MG63 (cell line): ENCODE measurements at regions not wholly inside any gene's neighbourhood (a gene's known extent, or its start where the extent isn't known, plus 50 kb on each side); places are given as distances from the start of the nearest gene placed in this dataset.
A peak's percentile ranks its signal among the peaks of the same experiment; 100 is the strongest.

Experiments
- DNase-seq: peaks from one replicate; pipeline ENCODE4 v3.0.0-alpha.2; 2020
- H3K27me3 ChIP-seq: fragments of 250-450 bp; sonication (Bioruptor Pico); 2 replicates; pipeline ENCODE4 v1.5.1; 2020; ENCODE audit warnings: mild to moderate bottlenecking, moderate library complexity
- H3K36me3 ChIP-seq: fragments of 250-450 bp; sonication (Bioruptor Pico); 2 replicates; pipeline ENCODE4 v1.5.1; 2020; ENCODE audit warnings: mild to moderate bottlenecking, moderate library complexity
- H3K4me3 ChIP-seq: fragments of 250-450 bp; sonication (Bioruptor Pico); 2 replicates; pipeline ENCODE4 v1.5.1; 2020; ENCODE audit warnings: mild to moderate bottlenecking, moderate library complexity
- H3K9me3 ChIP-seq: fragments of 250-450 bp; sonication (Bioruptor Pico); 2 replicates; pipeline ENCODE4 v1.5.1; 2020; ENCODE audit warnings: mild to moderate bottlenecking, moderate library complexity

DNA sequence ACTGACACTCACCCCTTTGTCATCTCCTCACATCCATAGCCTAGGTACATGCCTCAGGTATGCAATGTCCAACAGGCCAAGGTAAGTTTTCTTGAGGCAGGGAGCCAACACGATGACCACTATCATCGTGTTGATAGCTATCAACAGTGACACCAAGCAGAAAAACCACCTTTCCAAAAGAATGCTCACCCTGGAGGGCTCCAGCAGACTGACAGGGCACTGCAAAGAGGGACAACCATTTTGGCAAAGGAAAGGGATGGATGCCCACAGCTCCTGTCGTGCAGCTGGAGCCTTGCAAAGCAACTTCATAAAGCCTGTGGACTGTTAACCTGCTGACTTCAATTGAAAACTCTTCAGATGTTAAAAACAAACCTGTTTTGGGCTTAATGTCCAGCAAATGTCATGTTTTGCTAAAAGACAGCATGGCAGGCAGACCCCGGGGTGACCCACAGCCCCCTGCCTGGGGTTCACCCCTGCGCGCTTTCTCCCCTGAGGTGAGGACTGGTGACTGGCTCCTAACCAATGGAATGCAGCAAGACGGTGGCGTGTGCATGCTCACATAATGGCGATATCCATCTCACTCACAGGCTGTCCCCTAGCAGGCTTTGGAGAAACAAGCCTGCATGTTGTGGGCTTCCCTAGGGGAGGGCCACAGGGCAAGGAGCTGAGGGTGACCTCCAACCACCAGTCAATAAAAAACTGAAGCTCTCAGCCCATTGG is 293.8 kb downstream of the TCERG1L start:
- no peaks in the 10 kb centered on the region for H3K36me3 ChIP-seq
- H3K4me3 ChIP-seq: no peak overlapping the region
- no peaks in the 10 kb centered on the region for H3K27me3 ChIP-seq
- no peak for DNase-seq
- no peaks in the 10 kb centered on the region for H3K9me3 ChIP-seq

DNA sequence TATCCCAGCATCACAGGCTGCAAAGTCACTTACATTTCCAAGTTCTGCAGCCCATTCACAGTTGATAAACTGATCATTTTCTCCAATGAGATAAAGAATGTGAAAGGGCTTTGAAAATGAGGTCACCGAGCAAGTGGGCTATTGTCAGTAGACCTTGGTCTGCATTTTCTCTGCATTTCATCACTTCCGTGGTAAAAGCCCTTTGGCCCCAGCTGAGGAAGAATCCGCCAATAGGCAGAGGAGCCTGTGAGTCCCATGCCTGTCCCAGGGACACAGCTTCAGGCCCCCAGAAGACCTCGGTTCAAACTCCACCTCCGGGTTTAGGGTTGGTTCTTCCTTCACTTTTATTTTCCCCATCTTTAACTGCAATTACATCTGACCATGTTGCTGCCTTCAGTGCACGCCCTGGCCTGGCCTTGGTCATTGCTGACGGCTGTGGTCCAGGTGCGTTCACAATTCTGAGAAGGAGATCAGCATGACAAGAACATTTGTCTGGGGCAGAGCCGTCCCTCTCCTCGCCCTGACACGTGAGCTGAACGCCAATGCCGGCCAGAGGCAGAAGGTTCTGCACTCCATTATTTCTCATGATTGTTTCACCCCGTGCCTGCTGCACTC is 292.5 kb downstream of the TCERG1L start:
- no peaks in the 10 kb centered on the region for H3K9me3 ChIP-seq

DNA sequence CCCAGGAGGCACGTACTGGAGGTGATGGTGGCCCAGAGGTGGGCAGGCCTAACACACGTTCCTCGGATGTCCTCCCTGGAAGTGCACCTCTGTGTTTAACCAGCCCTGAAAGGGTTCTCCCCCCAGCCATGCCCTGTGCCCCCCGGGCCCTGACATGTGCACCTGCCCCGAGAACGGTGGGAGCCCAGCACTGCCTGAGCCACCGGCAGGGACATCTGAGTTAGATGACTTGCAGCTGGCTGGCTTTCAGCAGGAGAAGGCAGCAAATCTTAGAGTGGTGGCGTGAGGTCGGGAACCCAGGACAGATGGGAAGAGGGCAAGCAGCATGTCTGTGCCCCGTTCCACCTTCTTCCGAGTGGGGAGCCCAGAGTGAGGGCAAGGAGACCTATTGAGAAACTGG is 291.8 kb downstream of the TCERG1L start:
- Histone ChIP-seq H3K4me3 (no peak overlapping the region), H3K9me3 (no peaks in the 10 kb centered on the region), H3K36me3 (no peaks in the 10 kb centered on the region), H3K27me3 (no peaks in the 10 kb centered on the region)
- no peak for DNase-seq

More for the DNA sequence above, 292.5 kb downstream of the TCERG1L start:
- no peak for DNase-seq
- no peaks in the 10 kb centered on the region for H3K36me3 ChIP-seq
- no peak overlapping the region for H3K4me3 ChIP-seq
- H3K27me3 ChIP-seq: no peaks in the 10 kb centered on the region

DNA sequence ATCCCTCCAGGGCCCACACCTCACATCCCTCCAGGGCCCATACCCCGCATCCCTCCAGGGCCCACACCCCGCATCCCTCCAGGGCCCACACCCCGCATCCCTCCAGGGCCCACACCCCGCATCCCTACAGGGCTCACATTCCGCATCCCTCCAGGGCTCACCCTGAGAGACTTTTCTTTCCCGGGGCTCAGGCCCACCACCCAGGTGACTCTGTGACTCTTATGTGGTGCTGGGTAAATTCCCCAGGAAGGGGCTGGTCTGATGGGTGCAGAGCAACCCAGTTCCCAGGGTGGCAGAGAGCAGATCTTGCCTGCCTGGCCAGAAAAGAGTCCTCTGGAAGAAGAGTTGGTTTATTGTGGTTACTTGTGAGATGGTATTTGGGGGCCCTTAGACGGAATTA is 290.7 kb downstream of the TCERG1L start:
- Histone ChIP-seq H3K36me3 (no peaks in the 10 kb centered on the region), H3K9me3 (no peaks in the 10 kb centered on the region), H3K27me3 (no peaks in the 10 kb centered on the region), H3K4me3 (no peak overlapping the region)
- DNase-seq: no peak

DNA sequence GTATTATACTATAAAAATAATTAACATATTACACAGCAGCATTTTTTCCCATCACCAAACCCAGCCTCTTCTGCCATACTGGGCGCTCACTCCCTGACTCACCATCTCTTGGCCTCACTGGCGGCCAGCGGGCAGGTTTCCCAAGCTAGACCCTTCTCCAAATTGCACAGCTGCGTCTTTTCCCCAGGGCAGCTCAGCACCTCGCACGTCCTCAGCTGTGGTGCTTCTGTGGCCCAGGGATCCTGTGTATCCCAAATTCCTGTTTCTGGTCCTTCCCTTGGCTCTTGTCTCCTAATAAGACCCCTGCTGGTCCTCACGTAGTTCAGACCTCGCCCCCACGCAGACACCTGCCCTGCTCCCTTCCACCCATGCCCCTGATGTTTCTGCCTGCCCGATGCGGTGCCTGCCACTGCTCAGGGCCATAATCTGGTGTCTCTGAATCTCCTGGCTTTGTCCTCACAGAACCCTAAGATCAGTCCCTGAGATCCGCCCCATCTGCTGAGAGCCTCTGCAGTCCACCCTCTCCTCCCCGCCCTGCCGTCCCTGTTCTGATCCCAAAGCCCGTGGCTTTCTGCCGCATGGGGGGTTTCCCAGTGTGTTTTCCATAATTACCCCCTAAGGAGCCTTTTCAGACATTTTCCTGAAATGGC is 290.1 kb downstream of the TCERG1L start:
- H3K27me3 ChIP-seq: no peaks in the 10 kb centered on the region
- no peaks in the 10 kb centered on the region for H3K9me3 ChIP-seq
- H3K4me3 ChIP-seq: no peak overlapping the region
- no peaks in the 10 kb centered on the region for H3K36me3 ChIP-seq
- DNase-seq: peak; percentile 58

DNA sequence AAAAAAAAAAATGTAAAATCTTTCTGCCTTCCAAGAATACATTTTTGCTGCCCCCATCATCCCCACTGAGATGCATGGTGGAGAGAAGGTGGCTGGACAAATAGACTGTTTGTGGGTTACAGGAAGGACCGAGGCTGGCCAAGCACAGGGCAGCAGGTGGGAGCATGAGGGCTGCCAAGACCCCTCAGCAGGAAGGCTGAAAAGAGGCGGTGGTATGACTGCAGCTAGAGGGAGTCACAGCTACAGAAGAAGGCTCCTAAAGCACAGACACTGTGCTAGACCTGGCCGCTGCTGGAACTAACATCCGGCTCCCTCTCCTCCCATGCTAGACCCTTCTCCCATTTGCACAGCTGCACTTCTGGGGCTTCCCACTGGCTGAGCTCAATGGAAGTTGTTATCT is 289.6 kb downstream of the TCERG1L start:
- H3K4me3 ChIP-seq: no peak overlapping the region
- DNase-seq: no peak
- H3K9me3 ChIP-seq: no peaks in the 10 kb centered on the region

DNA sequence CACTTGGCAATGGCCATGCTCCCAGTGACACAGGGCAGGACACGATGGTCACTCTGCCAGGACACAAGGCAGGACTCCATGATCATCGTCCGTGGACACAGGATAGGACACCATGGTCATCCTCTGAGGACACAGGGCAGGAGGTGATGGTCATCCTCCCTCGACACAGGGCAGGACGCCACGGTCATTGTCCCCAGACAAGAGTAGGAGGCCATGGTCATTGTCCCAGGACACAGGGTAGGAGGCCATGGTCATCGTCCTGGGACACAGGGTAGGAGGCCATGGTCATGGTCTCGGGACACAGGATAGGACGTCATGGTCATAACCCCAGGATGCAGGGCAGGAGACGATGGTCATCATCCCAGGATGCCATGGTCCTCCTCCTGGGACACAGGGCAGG is 289.2 kb downstream of the TCERG1L start:
- Histone ChIP-seq H3K9me3 (no peaks in the 10 kb centered on the region), H3K36me3 (no peaks in the 10 kb centered on the region), H3K27me3 (no peaks in the 10 kb centered on the region), H3K4me3 (no peak overlapping the region)
- DNase-seq: no peak

More for the DNA sequence above, 289.6 kb downstream of the TCERG1L start:
- Histone ChIP-seq H3K36me3 (no peaks in the 10 kb centered on the region), H3K27me3 (no peaks in the 10 kb centered on the region)

DNA sequence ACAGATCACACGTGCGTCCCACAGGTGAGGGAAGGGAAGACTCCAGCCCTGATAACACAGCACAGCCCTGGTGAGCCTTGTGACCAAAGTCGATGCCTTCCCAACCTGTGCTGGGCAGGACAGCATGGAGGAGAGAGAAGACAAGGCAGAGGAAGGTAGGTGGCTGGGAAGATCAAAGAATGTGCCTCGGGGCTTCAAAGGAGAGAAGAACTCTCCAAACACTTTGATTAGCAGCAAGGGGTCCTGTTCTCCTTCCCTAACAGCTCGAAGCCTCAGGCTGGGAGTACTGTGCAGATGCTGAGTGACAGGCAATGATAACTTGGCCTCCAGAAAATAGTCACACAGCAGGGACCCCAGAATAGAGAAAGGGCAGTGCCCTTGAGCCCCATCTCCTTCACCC is 288.5 kb downstream of the TCERG1L start:
- Histone ChIP-seq H3K9me3 (no peaks in the 10 kb centered on the region), H3K36me3 (no peaks in the 10 kb centered on the region), H3K27me3 (no peaks in the 10 kb centered on the region), H3K4me3 (no peak overlapping the region)
- no peak for DNase-seq

DNA sequence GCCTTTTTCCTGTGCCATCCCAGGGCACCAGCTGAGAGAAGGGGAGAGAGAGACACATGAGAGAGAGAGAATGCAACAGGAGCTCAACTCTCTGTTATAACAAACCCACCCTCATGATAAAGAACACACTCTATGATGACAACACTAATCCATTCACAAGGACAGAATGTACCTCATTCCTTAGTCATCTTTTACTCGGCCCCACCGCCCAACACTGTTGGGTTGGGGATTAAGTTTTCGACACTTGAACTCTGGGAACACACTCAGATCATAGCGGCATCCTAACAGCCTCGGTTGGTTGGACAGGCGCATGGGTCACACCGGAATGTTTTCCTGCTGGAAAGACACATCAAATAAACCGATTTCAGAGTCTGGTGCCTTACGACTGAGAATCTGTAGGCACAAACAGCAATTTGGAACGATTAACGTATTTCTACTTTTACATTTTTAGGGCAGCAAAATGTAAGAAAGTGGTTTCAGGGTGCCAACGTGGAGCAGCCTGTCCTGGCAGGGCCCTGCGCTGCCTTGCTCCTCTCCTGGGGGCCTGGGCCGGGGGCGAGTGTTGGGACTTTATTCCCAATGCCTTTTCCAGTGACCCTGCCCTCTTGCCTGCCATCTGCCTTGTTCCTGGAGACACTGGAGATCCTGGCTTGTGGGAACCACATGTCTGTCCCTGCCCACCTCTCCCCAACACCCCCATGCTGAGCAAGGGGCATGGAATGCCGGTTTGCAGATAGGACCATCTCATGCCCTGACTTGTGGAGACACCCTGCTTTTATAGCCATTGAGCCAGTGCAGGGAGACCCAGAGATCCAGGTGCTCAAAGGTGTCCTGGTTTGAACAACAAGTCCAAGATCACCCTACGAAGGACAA is 287.0 kb downstream of the TCERG1L start:
- Histone ChIP-seq H3K9me3 (no peaks in the 10 kb centered on the region), H3K36me3 (no peaks in the 10 kb centered on the region), H3K4me3 (no peak overlapping the region), H3K27me3 (no peaks in the 10 kb centered on the region)
- DNase-seq: no peak

DNA sequence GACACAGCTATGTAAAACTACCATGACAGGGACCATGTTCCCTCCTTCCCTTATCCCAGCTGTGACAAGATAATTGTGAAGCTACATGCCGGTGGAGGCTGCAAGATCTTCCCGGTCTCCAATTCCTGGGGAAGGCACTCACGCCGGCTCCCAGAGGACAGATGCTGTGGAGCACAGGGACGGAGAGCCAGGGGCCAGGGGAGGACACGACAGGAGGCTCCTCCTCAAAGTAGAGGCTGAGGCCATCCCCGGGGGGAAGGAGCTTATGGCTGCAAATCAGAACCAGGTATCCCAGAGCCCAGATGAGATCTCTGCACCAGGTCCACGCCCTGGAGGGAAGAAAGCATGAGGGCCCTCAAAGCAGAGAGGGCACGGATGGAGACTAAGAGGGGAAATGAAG is 286.2 kb downstream of the TCERG1L start:
- no peak for DNase-seq
- H3K9me3 ChIP-seq: no peaks in the 10 kb centered on the region
- no peaks in the 10 kb centered on the region for H3K27me3 ChIP-seq
- no peaks in the 10 kb centered on the region for H3K36me3 ChIP-seq
- H3K4me3 ChIP-seq: no peak overlapping the region

DNA sequence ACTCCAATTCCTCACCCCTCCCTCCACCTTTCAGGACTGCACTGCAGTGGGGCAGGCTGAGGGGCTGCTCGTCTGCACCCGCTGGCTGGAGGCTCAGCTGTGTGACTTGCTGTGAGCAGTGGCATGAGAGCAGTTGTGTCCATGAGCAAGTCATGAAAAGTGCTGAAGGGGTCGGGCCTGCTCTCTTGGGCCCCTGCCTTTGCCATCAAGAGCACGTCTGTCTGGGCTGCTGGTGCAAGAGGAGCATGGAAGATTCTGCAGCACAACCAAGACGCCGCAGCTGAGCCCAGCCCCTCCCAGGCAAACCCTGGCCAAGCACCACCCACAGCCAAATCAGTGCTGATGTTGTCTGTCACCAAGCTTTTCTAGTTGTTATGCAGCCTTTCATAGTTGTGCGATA is 284.3 kb downstream of the TCERG1L start:
- H3K9me3 ChIP-seq: no peaks in the 10 kb centered on the region
- no peak overlapping the region for H3K4me3 ChIP-seq
- H3K36me3 ChIP-seq: no peaks in the 10 kb centered on the region
- H3K27me3 ChIP-seq: no peaks in the 10 kb centered on the region; the same call in 1 of the 2 replicates
- no peak for DNase-seq

DNA sequence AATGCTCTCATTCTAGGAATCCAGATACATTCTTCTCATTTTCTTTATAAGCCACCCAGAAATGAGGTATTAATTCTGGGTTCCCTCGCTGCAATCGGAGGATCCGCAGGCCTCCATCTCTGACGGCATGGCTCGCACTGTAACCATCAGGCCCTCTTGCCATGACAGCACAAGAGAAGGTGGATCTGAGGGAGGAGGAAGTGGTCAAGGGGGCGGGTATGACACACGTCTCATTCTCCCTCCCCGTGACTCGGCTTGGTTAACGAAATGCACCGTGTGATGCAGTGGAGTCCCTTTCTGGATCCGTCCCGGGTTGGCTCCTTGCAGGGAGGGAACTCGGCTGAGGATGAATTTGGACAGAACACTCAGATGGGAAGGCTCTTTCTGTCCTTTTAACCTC is 280.2 kb downstream of the TCERG1L start:
- no peak overlapping the region for H3K4me3 ChIP-seq
- no peak for DNase-seq
- H3K27me3 ChIP-seq: no peaks in the 10 kb centered on the region; the same call in 1 of the 2 replicates
- H3K9me3 ChIP-seq: no peaks in the 10 kb centered on the region
- H3K36me3 ChIP-seq: no peaks in the 10 kb centered on the region

DNA sequence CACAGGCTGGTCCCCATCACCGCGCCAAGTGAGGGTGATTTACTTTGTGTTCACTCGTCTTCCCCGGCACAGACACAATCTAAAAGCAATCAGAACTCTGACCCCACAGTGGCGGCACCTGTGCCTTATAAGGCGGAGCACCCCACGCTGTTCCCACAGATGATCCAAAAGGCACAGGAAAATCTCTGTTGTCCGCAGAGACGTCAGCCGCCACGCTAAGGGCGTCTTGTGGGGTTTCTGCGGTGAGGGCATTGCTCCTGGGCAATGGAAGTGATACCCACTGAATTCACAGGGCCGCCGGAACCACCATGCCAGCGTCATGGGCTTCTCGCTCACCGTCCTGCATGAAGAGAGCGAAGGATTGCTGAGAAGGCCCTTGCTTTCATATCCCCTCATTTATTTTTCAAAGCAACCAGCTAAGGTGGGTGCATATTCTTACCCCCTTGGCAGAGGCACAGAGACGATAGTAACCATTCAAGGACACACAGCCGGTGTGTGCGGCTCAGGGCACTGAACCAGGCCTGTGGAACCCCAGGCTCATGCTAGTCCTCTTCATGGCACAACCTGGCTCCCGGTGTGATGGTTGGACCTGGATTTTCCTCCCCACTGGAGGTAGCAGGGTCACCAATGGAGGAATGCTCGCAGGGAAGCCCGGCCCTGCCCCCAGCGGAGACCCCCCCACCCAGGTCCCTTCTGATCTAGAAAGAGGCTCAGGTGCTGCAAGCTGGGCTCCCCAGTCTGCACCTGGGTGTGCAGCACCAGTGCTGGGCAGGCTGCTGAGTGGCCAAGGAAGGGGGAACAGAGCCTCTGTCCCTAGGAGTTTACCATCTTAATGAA is 279.0 kb downstream of the TCERG1L start:
- no peaks in the 10 kb centered on the region for H3K9me3 ChIP-seq
- H3K4me3 ChIP-seq: no peak overlapping the region
- no peak for DNase-seq
- no peaks in the 10 kb centered on the region for H3K36me3 ChIP-seq
- no peaks in the 10 kb centered on the region; the same call in 1 of the 2 replicates for H3K27me3 ChIP-seq

DNA sequence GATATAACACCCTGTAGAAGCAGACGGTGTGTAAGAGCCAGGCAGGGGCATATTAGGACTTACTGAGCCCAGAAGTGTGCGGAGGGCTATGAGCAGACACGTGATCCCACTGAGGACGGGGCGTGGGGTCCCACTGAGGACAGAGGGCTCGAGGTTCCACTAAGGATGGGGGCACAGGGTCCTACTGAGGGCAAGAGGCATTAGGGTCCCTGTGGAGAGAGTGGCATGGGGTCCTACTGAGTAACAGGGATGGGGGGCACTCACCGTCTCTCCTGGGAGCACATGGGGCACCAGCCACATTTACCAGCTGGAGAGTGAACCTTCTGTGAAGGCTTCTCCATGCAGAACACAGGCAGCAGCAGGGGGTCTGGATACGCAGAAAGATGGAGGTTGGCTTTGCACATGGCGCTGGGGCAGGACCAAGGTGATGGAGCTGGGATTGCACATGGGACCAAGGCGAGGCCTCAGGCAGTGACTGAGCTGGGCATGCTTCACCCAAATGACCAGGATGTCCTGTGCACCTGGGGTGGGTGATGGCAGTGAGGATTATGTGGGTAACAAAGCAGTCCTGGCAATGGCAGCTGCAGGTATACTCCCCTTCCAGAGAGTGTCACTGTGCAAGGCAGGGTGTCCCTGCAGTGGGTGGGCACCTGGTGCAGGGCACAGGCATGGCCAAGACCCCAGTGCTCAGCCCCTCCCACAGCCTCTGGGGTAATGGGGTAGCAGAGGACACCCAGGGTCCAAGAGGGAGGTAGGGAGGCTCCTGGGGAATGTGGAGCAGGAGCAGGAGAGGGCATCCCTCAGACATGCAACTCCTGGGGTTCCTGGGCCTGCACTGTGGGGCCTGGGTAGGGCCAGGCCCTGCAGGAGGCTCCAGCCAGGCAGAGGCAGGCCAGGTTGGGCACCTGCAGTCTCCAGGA is 278.1 kb downstream of the TCERG1L start:
- DNase-seq: no peak
- Histone ChIP-seq H3K9me3 (no peaks in the 10 kb centered on the region), H3K4me3 (no peak overlapping the region), H3K27me3 (no peaks in the 10 kb centered on the region; the same call in 1 of the 2 replicates), H3K36me3 (no peaks in the 10 kb centered on the region)

DNA sequence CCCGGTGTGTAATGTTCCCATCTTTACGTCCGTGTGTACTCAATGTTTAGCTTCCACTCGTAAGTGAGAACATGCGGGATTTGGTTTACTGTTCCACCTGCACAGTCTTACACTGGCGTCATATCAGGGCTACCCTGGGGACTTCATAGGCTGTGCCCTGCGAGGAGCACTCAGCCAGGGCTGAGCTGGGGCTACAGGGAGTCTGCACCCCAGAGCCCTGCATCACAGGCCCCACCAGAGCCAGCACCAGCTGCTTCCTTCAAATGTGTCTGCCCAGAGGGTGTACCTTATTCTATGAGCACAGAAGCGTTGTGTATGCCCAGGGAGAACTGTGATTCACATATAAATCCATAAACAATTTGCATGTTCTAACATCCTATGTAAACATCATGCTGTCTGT is 277.1 kb downstream of the TCERG1L start:
- Histone ChIP-seq H3K4me3 (no peak overlapping the region), H3K9me3 (no peaks in the 10 kb centered on the region), H3K36me3 (no peaks in the 10 kb centered on the region), H3K27me3 (no peaks in the 10 kb centered on the region; the same call in 1 of the 2 replicates)
- DNase-seq: no peak
